Ascending aorta (tissue), 2 donors: ENCODE measurements at regions not wholly inside any gene's neighbourhood (a gene's known extent, or its start where the extent isn't known, plus 50 kb on each side); places are given as distances from the start of the nearest gene placed in this dataset.

Source experiments
- DNase-seq, 2 donors: peaks; one replicate each; pipeline ENCODE4 v3.0.0-alpha.2; 2019; ENCODE audit warnings: low spot score in 2 of 2
- H3K27ac ChIP-seq, 2 donors: fragments of 200-600 bp; sonication (generic); one replicate each; pipeline ENCODE4 v1.5.1; 2016 to 2017; ENCODE audit warnings: mild to moderate bottlenecking in 1 of 2
- H3K27me3 ChIP-seq: fragments of 200-600 bp; sonication (generic); one replicate; pipeline ENCODE4 v1.5.1; 2017
- H3K36me3 ChIP-seq, 2 donors: fragments of 200-600 bp; sonication (generic); one replicate each; pipeline ENCODE4 v1.5.1; 2016
- H3K4me1 ChIP-seq, 2 donors: fragments of 200-600 bp; sonication (generic); one replicate each; pipeline ENCODE4 v1.5.1; 2016 to 2017; ENCODE audit warnings: mild to moderate bottlenecking in 1 of 2
- H3K4me3 ChIP-seq, 2 donors: fragments of 200-600 bp; sonication (generic); one replicate each; pipeline ENCODE4 v1.5.1; 2016 to 2017; ENCODE audit warnings: mild to moderate bottlenecking in 1 of 2
- H3K9me3 ChIP-seq, 2 donors: fragments of 200-600 bp; sonication (generic); one replicate each; pipeline ENCODE4 v1.5.1; 2016
- intact Hi-C: fragments of 100-400 bp; cut with DNase I; formaldehyde crosslinking; loops from one replicate; pipeline ENCODE4 v1.15.1; 2023
- TF ChIP-seq, protein P1 (sequence below), 3 experiments: fragments of 200-600 bp in 2 of 3; fragments of 450-650 bp in 1 of 3; sonication (generic) in 2 of 3; IDR thresholded peaks; one replicate each; pipeline ENCODE4 v1.5.1; 2016 to 2019; ENCODE audit warnings: antibody characterized with exemption in 3 of 3, mild to moderate bottlenecking in 1 of 3, moderate library complexity in 1 of 3

- no peak for DNase-seq
- TF ChIP-seq, protein P1, sequence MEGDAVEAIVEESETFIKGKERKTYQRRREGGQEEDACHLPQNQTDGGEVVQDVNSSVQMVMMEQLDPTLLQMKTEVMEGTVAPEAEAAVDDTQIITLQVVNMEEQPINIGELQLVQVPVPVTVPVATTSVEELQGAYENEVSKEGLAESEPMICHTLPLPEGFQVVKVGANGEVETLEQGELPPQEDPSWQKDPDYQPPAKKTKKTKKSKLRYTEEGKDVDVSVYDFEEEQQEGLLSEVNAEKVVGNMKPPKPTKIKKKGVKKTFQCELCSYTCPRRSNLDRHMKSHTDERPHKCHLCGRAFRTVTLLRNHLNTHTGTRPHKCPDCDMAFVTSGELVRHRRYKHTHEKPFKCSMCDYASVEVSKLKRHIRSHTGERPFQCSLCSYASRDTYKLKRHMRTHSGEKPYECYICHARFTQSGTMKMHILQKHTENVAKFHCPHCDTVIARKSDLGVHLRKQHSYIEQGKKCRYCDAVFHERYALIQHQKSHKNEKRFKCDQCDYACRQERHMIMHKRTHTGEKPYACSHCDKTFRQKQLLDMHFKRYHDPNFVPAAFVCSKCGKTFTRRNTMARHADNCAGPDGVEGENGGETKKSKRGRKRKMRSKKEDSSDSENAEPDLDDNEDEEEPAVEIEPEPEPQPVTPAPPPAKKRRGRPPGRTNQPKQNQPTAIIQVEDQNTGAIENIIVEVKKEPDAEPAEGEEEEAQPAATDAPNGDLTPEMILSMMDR (IDR thresholded peaks at IDR 0.05): no peak
- Histone ChIP-seq H3K27me3 (no peaks in the 10 kb centered on the region), H3K36me3 (no peaks in the 10 kb centered on the region), H3K4me1 (no peaks in the 10 kb centered on the region), H3K4me3 (no peak overlapping the region), H3K9me3 (no peaks in the 10 kb centered on the region), H3K27ac (no peak overlapping the region)
- intact Hi-C loops: no loop called here
Observed at GRCh38 chr2:225841314-225841713, 441.8 kb downstream of the NYAP2 start.

DNA sequence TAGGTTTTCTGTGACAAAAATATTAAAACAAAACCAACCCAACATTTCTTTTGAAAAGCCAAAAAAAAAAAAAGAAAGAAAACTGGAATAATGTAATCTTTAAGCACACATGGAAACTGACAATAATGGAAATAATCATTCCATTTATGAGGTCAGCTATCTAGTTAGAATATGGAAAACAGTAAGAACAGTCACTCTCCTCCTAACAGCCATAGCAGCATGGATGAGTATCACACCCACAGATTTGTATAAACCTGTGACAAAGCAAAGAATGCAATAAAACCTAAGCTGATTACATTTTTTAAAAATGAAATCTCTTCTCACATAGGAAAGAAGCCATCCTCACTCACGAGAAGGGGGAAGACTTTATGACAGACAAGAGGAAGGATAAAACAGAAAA, 437.8 kb downstream of the NYAP2 start:
- intact Hi-C loops: no loop called here
- H3K9me3 ChIP-seq: no peaks in the 10 kb centered on the region
- H3K27me3 ChIP-seq: no peaks in the 10 kb centered on the region
- H3K27ac ChIP-seq: no peak overlapping the region
- H3K4me3 ChIP-seq: no peak overlapping the region
- H3K36me3 ChIP-seq: no peaks in the 10 kb centered on the region
- no peaks in the 10 kb centered on the region for H3K4me1 ChIP-seq
- TF ChIP-seq, protein P1 (IDR thresholded peaks at IDR 0.05): no peak
- no peak for DNase-seq

DNA sequence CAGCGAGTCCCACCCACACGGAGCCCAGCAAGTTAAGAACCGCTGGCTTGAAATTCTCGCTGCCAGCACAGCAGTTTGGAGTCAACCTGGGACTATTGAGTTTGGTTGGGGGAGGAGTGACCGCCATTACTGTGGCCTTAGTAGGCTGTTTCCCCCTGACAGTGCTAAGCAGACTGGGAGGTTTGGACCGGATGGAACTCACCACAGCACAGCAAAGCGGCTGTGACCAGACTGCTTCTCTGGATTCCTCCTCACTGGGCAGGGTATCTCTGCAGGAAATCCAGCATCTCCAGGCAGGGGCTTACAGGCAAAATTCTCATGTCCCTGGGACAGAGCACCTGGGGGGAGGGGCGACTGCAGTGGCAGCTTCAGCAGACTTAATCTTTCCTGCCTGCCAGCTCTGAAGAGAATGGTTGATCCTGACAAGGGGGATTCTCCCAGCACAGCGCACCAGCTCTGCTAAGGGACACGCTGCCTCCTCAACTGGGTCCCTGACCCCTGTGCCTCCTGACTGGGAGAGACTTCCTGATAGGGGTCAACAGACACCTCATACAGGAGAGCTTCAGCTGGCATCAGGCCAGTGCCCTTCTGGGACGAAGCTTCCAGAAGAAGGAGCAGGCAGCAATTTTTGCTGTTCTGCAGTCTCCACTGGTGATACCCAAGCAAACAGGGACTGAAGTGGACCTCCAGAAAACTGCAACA, 425.4 kb downstream of the NYAP2 start:
- Histone ChIP-seq H3K9me3 (no peaks in the 10 kb centered on the region), H3K27me3 (no peaks in the 10 kb centered on the region), H3K4me1 (no peaks in the 10 kb centered on the region), H3K4me3 (no peak overlapping the region), H3K27ac (no peak overlapping the region), H3K36me3 (no peaks in the 10 kb centered on the region)
- intact Hi-C loops: no loop called here
- TF ChIP-seq, protein P1 (IDR thresholded peaks at IDR 0.05): no peak
- no peak for DNase-seq

DNA sequence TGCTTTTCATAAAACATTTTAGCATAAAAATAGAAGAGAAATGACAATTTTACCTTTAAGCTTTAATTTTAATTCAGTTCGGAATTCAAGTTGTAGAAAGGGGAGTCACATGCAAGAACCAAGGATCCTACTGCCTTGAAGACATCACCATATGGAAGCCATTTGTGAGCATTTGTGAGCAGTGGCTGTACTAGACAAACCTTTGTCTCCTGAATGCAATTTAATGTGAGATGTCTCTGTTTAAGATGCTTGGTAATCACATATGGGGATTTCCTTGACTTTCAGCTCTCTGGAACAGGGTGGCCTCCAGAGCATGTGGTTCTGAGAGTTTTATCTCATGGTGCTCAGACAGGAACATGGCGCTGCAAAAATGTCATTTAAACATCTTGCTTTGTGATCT, 421.8 kb downstream of the NYAP2 start:
- H3K27ac ChIP-seq: no peak overlapping the region
- TF ChIP-seq, protein P1 (IDR thresholded peaks at IDR 0.05): no peak
- intact Hi-C loops: no loop called here

DNA sequence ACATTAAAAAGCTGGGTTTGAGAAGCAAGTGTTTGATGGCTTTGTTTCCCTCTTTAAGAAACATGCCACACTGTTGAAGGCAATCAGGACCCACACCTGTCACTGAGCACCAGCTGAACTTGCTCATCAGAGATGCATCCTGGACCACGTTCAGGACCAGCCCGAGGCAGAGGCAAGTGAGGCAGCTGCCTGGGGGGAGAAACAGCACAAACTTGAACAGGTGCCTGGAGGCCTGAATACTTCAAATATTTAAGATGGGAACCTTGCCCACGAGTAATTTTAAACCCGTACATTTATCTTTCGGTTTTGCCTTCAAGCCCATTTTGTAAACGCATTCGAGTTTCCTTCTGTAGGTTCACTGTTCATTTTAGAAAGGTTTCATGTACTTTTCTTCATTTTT, 421.3 kb downstream of the NYAP2 start:
- no peak overlapping the region for H3K27ac ChIP-seq

More for the DNA sequence above, 421.8 kb downstream of the NYAP2 start:
- H3K27me3 ChIP-seq: no peaks in the 10 kb centered on the region
- no peak overlapping the region for H3K4me3 ChIP-seq
- no peaks in the 10 kb centered on the region for H3K36me3 ChIP-seq
- DNase-seq: no peak
- H3K9me3 ChIP-seq: no peaks in the 10 kb centered on the region
- H3K4me1 ChIP-seq: no peaks in the 10 kb centered on the region

More for the DNA sequence above, 421.3 kb downstream of the NYAP2 start:
- TF ChIP-seq, protein P1 (IDR thresholded peaks at IDR 0.05): no peak
- no peak for DNase-seq
- no peaks in the 10 kb centered on the region for H3K27me3 ChIP-seq
- H3K36me3 ChIP-seq: no peaks in the 10 kb centered on the region
- intact Hi-C loops: no loop called here
- no peaks in the 10 kb centered on the region for H3K9me3 ChIP-seq
- no peaks in the 10 kb centered on the region for H3K4me1 ChIP-seq
- no peak overlapping the region for H3K4me3 ChIP-seq
